IgD-negative memory B cell (primary cell): ENCODE measurements at regions not wholly inside any gene's neighbourhood (a gene's known extent, or its start where the extent isn't known, plus 50 kb on each side); places are given as distances from the start of the nearest gene placed in this dataset.
A peak's percentile ranks its signal among the peaks of the same experiment; 100 is the strongest.
"Not testable (repeated sequence)": the region's sequence is repeated elsewhere in the genome, so short reads cannot be mapped to it uniquely, and the experiment has no call there.

Experiments
- H3K27ac Mint-ChIP-seq, 3 donors: one replicate each; pipeline ENCODE4 v1.8.0; 2020 to 2022; ENCODE audit warnings: mild to moderate bottlenecking in 3 of 3, mixed read lengths in 3 of 3, moderate library complexity in 1 of 3
- H3K27me3 Mint-ChIP-seq: one replicate; pipeline ENCODE4 v1.8.0; 2021; ENCODE audit warnings: mixed read lengths
- H3K36me3 Mint-ChIP-seq: one replicate; pipeline ENCODE4 v1.8.0; 2020; ENCODE audit warnings: mild to moderate bottlenecking, mixed read lengths
- H3K4me1 Mint-ChIP-seq, 3 donors: one replicate each; pipeline ENCODE4 v1.8.0; 2020 to 2022; ENCODE audit warnings: mixed read lengths in 3 of 3, mild to moderate bottlenecking in 1 of 3
- H3K4me3 Mint-ChIP-seq, 4 donors: one replicate each; pipeline ENCODE4 v1.8.0; 2020 to 2022; ENCODE audit warnings: mild to moderate bottlenecking in 4 of 4, mixed read lengths in 4 of 4, moderate library complexity in 3 of 4
- H3K9me3 Mint-ChIP-seq, 3 donors: one replicate each; pipeline ENCODE4 v1.8.0; 2020 to 2021; ENCODE audit warnings: mixed read lengths in 3 of 3, mild to moderate bottlenecking in 1 of 3

- no peaks in the 10 kb centered on the region for H3K27me3 Mint-ChIP-seq
- H3K4me3 Mint-ChIP-seq = no peak overlapping the region
- no peaks in the 10 kb centered on the region for H3K9me3 Mint-ChIP-seq
- H3K4me1 Mint-ChIP-seq = peaks cover 9 to 14% (median 14%) of the 10 kb centered on the region in 3 donors
- H3K36me3 Mint-ChIP-seq = no peaks in the 10 kb centered on the region
- no peak overlapping the region for H3K27ac Mint-ChIP-seq
Measured at GRCh38 chr6:37580176-37580955, 80.7 kb upstream of the CCDC167 start.

GRCh38 chr6:37579444-37580067, 79.9 kb upstream of the CCDC167 start:
- peaks cover 9 to 14% (median 14%) of the 10 kb centered on the region in 3 donors for H3K4me1 Mint-ChIP-seq
- no peaks in the 10 kb centered on the region for H3K27me3 Mint-ChIP-seq
- H3K27ac Mint-ChIP-seq = no peak overlapping the region
- H3K9me3 Mint-ChIP-seq = no peaks in the 10 kb centered on the region
- no peaks in the 10 kb centered on the region for H3K36me3 Mint-ChIP-seq
- H3K4me3 Mint-ChIP-seq = no peak overlapping the region

DNA sequence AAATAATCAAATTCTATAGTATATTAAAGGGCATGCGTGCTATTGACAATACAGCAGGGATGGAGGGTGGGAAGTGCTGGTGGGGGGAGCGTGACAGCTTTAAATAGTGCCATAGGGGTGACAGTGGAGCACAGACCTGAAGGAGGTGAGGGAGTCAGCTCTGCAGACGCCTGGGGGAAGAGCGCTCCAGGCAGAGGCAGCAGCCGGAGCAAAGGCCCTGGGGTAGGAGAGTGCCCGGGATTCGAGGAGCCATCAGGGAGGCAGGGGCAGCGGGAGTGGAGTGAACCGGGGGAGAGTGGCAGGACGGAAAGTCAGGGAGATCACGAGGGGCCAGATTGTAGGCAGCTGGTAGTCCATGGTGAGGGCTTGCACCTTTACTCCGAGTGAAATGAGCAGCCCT, 78.4 kb upstream of the CCDC167 start:
- H3K4me3 Mint-ChIP-seq = no peak overlapping the region
- peak overlapping the region in 1 of 3 donors; percentile 27 for H3K27ac Mint-ChIP-seq
- H3K9me3 Mint-ChIP-seq = no peaks in the 10 kb centered on the region
- H3K36me3 Mint-ChIP-seq = no peaks in the 10 kb centered on the region
- H3K4me1 Mint-ChIP-seq = peaks cover 2 to 7% (median 7%) of the 10 kb centered on the region in 3 donors
- H3K27me3 Mint-ChIP-seq = no peaks in the 10 kb centered on the region

- H3K36me3 Mint-ChIP-seq = no peaks in the 10 kb centered on the region
- no peaks in the 10 kb centered on the region for H3K9me3 Mint-ChIP-seq
- peaks cover 0 to 4% (median 0%) of the 10 kb centered on the region in 3 donors for H3K4me1 Mint-ChIP-seq
- no peak overlapping the region for H3K27ac Mint-ChIP-seq
- no peak overlapping the region for H3K4me3 Mint-ChIP-seq
- H3K27me3 Mint-ChIP-seq = no peaks in the 10 kb centered on the region
Measured at GRCh38 chr6:37576336-37576737, 76.6 kb upstream of the CCDC167 start.

DNA sequence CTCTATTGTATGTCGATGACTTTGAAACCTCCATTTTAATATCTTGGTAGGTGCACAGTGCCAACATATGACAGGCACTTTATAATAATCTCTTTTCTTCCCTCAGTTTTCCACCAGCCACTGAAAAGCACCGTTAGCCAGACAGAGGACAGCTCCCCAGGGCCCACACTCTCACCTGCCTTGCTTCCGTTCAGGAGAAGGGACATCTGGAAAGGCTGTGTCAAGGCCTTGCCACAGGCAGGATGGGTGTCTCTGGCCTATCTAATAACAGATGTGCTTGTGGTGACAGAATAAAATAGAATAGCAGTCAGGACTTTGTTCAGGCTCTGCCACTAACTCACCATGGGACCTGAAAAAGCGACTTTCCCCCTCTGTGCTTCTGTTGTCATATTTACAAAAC, 75.5 kb upstream of the CCDC167 start:
- no peak overlapping the region for H3K27ac Mint-ChIP-seq
- no peaks in the 10 kb centered on the region for H3K36me3 Mint-ChIP-seq
- no peaks in the 10 kb centered on the region for H3K9me3 Mint-ChIP-seq
- peaks cover 2 to 5% (median 4%) of the 10 kb centered on the region in 3 donors for H3K4me1 Mint-ChIP-seq
- H3K27me3 Mint-ChIP-seq = peaks cover 2% of the 10 kb centered on the region
- H3K4me3 Mint-ChIP-seq = no peak overlapping the region

DNA sequence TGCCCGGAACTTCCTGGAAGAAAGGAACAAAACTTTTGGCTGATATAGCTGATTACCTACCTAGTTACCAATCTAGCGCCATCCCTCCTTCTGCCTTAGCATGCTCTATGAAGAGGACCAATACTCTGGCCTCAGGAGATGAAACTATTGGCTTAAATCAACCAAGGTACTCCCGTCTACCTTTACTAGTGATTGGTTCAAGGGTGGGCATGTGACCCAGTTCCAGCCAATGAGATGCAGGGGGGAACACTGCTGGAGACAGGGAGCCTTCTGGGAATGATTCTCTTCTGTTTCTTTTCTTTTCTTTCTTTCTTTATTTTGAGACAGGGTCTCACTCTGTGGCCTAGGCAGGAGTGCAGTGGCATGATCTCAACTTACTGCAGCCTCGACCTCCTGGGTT, 72.6 kb upstream of the CCDC167 start:
- peaks cover 6 to 10% (median 6%) of the 10 kb centered on the region in 3 donors for H3K4me1 Mint-ChIP-seq
- peak overlapping the region in 1 of 3 donors; percentile 19 for H3K27ac Mint-ChIP-seq
- no peaks in the 10 kb centered on the region for H3K9me3 Mint-ChIP-seq
- H3K27me3 Mint-ChIP-seq = peaks cover 2% of the 10 kb centered on the region
- no peaks in the 10 kb centered on the region for H3K36me3 Mint-ChIP-seq
- no peak overlapping the region for H3K4me3 Mint-ChIP-seq

DNA sequence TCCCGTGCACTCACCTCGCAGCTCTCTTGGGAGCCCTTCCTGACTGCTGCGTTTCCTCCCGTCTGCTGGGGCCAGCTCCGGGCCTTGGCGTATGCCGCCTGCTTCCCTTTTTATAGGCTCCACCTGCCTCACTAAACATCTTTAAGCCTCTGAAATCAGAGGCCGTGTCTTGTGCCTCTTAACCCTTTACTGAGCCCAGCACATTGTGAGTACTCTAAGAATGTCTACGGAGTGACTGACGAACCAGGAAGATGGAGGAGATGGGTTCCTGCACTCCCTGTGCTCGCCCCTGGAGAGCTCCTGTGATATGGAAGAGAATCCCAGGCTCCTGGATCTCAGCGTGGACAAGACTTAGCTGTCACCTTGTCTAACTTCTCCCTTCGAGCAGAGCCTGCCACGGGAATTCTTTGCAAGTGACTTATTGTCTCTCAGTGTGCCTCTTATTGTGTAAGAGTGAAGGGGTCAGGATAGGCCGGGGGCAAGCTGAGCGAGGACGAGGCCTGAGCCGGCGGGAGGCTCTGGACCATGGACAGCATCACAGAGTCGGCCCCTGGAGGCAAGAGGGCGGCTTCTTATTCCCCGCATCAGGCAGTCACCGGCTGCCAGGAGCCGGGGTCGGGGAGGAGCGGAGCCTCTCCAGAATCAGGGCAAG, 70.9 kb upstream of the CCDC167 start:
- Mint-ChIP-seq H3K4me3 (no peak overlapping the region), H3K9me3 (no peaks in the 10 kb centered on the region), H3K27me3 (peaks cover 2% of the 10 kb centered on the region), H3K27ac (peak overlapping the region in 1 of 3 donors; percentile 55), H3K36me3 (no peaks in the 10 kb centered on the region), H3K4me1 (peaks cover 6 to 17% (median 6%) of the 10 kb centered on the region in 3 donors)

DNA sequence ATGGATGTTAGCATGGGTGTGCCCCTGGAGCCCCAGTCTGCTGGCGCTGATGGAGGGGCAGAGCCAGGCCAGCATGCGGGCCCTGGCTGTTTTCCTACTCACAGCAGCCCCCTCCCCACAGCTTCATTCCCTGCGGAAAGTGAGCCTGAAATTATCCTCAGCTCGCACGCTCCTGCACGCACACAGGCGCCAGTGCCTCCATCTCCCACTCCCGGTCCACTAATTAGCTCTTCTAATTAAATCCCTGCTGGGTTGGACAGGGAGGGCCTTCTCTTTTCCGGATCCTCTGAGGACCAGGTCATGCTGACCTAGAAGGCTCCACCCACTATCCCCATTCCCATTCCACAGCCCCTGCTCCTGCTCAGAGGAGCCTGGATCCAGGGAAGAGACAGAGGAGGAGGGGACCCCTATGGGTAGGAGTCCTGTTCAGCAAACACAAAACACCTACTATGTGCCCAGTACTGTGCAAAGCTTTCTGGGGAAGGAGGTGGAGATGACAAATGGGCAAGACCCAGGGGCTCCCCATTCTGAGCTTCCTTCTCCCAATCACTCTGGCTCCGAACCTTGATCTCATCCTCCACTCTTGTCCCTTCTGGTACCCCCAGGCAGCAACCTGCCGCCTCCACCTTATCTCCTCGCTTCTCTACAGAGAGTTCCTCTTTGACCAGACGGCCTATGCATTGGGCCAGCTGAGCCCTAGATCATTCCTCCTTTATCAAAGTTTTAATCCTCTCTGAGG, 70.2 kb upstream of the CCDC167 start:
- H3K9me3 Mint-ChIP-seq = no peaks in the 10 kb centered on the region
- H3K36me3 Mint-ChIP-seq = no peaks in the 10 kb centered on the region
- peaks cover 6 to 23% (median 6%) of the 10 kb centered on the region in 3 donors for H3K4me1 Mint-ChIP-seq
- peaks cover 2% of the 10 kb centered on the region for H3K27me3 Mint-ChIP-seq
- peak overlapping the region in 1 of 4 donors; percentile 53 for H3K4me3 Mint-ChIP-seq
- peak overlapping the region in 1 of 3 donors; percentile 55 for H3K27ac Mint-ChIP-seq

GRCh38 chr6:37569317-37569716, 69.6 kb upstream of the CCDC167 start:
- H3K9me3 Mint-ChIP-seq = no peaks in the 10 kb centered on the region
- no peaks in the 10 kb centered on the region for H3K36me3 Mint-ChIP-seq
- H3K27me3 Mint-ChIP-seq = peaks cover 2% of the 10 kb centered on the region
- H3K4me3 Mint-ChIP-seq = no peak overlapping the region
- H3K4me1 Mint-ChIP-seq = peaks cover 6 to 29% (median 6%) of the 10 kb centered on the region in 3 donors
- H3K27ac Mint-ChIP-seq = peak overlapping the region in 1 of 3 donors; percentile 11

GRCh38 chr6:37566950-37567349, 67.3 kb upstream of the CCDC167 start:
- H3K27me3 Mint-ChIP-seq = peaks cover 2% of the 10 kb centered on the region
- peaks cover 19 to 44% (median 28%) of the 10 kb centered on the region in 3 donors for H3K4me1 Mint-ChIP-seq
- peak overlapping the region in 2 of 4 donors; percentile 34 to 39 for H3K4me3 Mint-ChIP-seq
- no peaks in the 10 kb centered on the region for H3K9me3 Mint-ChIP-seq
- H3K36me3 Mint-ChIP-seq = no peaks in the 10 kb centered on the region
- H3K27ac Mint-ChIP-seq = peak overlapping the region in 1 of 3 donors; percentile 67

DNA sequence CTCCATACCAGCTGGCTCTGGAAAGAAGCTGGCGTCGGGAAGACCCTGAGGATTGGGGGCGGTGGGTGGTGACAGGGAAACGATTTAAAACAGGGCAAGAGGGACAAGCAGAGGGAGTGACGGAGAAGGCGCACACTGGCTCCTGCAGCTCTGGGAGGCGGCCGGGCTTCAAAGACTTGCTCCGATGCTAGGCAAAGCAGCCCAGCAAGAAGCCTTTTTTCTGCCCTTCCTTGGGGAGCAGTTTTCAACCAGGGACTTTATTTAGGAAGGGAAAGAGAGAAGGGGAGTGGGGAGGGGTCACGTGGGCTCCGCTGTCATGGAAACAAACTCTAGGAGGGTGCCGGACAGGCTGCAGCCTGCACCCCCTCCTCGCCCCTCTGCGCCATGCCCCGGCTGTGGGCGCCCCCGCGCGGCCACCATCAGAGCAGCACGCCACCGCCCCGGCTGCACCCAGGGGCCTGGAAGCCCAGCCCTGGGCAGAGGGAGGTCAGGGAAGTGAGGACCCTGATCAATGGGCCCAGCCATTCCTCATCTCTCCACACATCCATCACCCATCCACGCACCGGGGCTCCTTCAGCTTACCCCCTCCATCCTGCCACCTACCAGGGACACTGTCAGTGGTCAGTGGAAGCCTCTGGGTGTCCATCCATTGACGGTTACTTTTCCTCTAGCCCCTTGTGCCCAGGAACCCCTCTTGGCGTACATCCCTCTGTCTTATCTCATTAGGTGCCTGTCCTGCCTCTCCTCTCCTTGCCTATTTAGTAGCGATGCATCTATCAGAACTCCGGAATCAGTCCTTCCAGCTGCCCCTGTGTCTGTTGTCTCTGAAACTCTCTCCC, 66.6 kb upstream of the CCDC167 start:
- H3K27me3 Mint-ChIP-seq = peaks cover 2% of the 10 kb centered on the region
- peak overlapping the region in 1 of 3 donors; percentile 91 for H3K27ac Mint-ChIP-seq
- peaks cover 22 to 50% (median 32%) of the 10 kb centered on the region in 3 donors for H3K4me1 Mint-ChIP-seq
- H3K4me3 Mint-ChIP-seq = peak overlapping the region in 3 of 4 donors; percentile 64 to 91 (median 91)
- H3K9me3 Mint-ChIP-seq = no peaks in the 10 kb centered on the region
- H3K36me3 Mint-ChIP-seq = no peaks in the 10 kb centered on the region

DNA sequence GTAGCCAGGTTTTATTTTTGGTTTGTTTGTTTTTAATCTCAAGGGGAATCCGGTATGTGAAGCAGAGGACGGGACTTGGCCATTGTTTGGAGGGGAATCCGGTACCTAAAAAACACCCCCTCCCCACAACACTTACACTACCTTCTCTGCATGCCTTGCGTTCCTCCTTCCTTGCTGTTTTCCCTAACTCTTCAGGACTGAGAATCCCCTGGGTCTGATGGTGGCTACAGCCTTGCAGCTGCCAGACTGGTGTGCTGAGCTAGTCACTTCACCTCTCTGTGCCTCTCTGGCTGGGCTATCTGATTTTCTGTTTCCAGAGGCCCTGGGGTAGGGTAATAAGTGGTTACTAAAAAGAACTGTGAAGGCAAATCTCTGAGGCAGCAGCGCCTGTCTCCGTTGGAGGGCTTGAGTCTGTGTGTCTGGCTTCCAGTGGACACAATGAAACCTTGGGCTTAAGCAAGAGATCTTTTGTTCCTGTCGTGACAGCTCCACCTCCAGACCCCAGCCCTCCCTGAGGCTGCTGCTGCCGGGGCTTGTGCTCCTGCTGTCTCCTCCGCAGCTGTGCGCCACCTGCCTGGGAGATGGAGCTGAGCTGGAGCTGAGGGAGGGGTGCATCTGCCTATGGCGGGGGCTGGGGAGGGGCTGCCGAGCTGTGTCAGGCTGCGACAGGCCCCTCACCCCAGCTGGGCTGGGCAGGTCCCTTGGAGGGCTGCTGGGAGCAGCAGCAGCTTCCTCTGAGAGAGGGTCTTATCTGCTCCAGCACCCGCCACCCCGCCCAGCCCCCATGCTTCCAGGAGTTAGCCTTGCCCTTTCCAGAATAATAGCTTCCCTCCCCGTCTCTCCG, 65.8 kb upstream of the CCDC167 start:
- Mint-ChIP-seq H3K4me1 (peaks cover 28 to 56% (median 39%) of the 10 kb centered on the region in 3 donors), H3K4me3 (peak overlapping the region in 3 of 4 donors; percentile 64 to 91 (median 91)), H3K27me3 (peaks cover under 1% of the 10 kb centered on the region), H3K9me3 (no peaks in the 10 kb centered on the region), H3K27ac (peak overlapping the region in 2 of 3 donors; percentile 95 to 97), H3K36me3 (no peaks in the 10 kb centered on the region)

GRCh38 chr6:37562926-37563288, 63.2 kb upstream of the CCDC167 start:
- peak overlapping the region; percentile 93 to 99 (median 97) for H3K27ac Mint-ChIP-seq

More at GRCh38 chr6:37562926-37563288, 63.2 kb upstream of the CCDC167 start:
- not testable (repeated sequence) for H3K9me3 Mint-ChIP-seq, H3K27me3 Mint-ChIP-seq, H3K36me3 Mint-ChIP-seq
- H3K4me1 Mint-ChIP-seq = peaks cover 44 to 72% (median 49%) of the 10 kb centered on the region in 3 donors
- H3K4me3 Mint-ChIP-seq = peak overlapping the region in 3 of 4 donors; percentile 58 to 91 (median 70)
